SU-DHL-6 (cell line): ENCODE measurements at regions not wholly inside any gene's neighbourhood (a gene's known extent, or its start where the extent isn't known, plus 50 kb on each side); places are given as distances from the start of the nearest gene placed in this dataset.

Experiments used
- EZH2phosphoT487 ChIP-seq: fragments of 200-600 bp; sonication (generic), shearing (Covaris generic); conservative IDR thresholded peaks from 2 replicates; pipeline ENCODE4 v1.6.1; 2018; ENCODE audit warnings: mild to moderate bottlenecking, antibody characterized with exemption, low read length, moderate library complexity, mixed read lengths
- TF ChIP-seq, protein P1 (sequence below): fragments of 200-600 bp; sonication (generic); IDR thresholded peaks from one replicate; pipeline ENCODE4 v1.5.1; 2017; ENCODE audit warnings: antibody characterized with exemption, mild to moderate bottlenecking, low read length, moderate library complexity; ENCODE audit not compliant: insufficient read depth, poor library complexity, severe bottlenecking

DNA sequence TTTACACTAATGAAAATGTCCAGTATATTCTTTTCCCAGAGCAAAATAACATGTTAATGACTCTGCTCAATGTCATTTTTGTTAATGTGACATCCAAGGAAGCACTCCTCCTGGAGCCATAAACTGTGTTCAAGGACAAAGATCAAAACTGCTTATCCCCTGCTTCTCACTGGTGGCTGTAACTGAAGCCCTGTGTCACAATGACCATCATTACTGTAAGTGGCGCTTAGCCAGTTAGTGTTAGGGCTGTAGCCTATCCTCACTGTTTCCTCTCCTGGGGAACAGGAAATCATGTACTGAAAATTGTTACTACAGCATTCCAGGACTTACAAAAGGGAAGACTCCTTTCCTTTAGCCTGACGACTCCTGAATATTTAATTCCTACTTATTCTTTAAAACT, 71.7 kb upstream of the COX7C start:
- TF ChIP-seq, protein P1, sequence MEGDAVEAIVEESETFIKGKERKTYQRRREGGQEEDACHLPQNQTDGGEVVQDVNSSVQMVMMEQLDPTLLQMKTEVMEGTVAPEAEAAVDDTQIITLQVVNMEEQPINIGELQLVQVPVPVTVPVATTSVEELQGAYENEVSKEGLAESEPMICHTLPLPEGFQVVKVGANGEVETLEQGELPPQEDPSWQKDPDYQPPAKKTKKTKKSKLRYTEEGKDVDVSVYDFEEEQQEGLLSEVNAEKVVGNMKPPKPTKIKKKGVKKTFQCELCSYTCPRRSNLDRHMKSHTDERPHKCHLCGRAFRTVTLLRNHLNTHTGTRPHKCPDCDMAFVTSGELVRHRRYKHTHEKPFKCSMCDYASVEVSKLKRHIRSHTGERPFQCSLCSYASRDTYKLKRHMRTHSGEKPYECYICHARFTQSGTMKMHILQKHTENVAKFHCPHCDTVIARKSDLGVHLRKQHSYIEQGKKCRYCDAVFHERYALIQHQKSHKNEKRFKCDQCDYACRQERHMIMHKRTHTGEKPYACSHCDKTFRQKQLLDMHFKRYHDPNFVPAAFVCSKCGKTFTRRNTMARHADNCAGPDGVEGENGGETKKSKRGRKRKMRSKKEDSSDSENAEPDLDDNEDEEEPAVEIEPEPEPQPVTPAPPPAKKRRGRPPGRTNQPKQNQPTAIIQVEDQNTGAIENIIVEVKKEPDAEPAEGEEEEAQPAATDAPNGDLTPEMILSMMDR = no peak
- no peak for TF ChIP-seq EZH2phosphoT487
